ENCODE measurements at regions not wholly inside any gene's neighbourhood (a gene's known extent, or its start where the extent isn't known, plus 50 kb on each side); places are given as distances from the start of the nearest gene placed in this dataset.

- DNase-seq: no peak
Measured at GRCh38 chr12:30827101-30828066, 72.6 kb upstream of the CAPRIN2 start.

DNA sequence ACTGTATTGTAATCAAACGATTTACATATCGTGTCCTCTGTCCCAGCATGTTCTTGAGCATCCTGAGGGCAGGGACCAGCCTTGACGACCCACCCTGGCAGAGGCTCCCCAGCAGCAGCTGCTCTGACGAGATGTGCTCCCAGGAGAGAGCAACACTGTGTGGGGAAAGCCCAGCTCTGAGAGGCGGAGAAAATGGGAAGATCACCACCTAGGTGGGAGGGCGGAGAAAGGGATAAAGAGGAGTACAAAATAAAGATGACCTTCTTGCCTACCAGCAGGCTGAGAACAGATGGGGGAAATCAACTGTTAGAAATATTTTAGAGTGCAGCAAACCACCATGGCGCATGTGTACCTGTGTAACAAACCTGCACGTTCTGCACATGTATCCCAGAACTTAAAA, 71.5 kb upstream of the CAPRIN2 start:
- DNase-seq: no peak

GRCh38 chr12:30825341-30825740, 70.6 kb upstream of the CAPRIN2 start:
- no peak for DNase-seq

DNA sequence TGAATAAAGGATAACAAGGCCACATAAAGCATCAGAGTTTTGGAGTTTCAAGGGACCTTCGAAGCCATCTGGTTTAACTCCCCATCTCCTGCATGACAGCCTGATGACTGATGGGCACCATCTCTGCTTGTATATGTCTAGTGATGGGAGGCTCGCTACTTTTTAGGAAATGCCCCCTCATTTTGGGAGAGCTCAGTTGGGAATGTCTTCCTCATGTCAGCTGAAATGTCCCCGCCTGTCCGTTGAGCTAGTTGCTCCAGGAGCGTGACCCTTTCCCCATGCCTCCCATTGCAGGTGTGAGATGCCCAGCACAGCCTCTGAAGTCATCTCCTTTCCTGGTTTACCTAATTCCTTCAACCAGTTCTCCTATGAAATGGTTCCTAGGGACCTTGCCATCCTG, 69.6 kb upstream of the CAPRIN2 start:
- no peak for DNase-seq

DNA sequence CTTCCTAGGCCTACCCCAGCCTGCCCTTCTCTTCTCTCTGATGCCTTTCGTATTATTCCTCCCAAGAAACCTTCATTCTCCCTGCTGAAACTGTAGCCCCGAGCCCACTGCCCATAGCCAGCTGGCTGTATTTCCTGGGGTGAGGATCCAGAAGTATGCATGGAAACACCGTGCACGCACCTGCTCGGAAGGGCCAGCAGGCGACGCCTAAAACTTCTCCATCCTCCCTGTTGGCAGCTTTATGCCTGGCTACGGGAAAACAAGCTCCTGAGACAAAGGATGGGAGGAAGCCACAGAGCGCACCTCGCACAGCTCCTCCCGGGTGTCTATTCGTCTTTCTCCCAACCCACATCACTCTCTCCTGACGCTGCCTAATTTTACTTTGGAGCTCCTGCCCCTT, 69.0 kb upstream of the CAPRIN2 start:
- DNase-seq: no peak

DNA sequence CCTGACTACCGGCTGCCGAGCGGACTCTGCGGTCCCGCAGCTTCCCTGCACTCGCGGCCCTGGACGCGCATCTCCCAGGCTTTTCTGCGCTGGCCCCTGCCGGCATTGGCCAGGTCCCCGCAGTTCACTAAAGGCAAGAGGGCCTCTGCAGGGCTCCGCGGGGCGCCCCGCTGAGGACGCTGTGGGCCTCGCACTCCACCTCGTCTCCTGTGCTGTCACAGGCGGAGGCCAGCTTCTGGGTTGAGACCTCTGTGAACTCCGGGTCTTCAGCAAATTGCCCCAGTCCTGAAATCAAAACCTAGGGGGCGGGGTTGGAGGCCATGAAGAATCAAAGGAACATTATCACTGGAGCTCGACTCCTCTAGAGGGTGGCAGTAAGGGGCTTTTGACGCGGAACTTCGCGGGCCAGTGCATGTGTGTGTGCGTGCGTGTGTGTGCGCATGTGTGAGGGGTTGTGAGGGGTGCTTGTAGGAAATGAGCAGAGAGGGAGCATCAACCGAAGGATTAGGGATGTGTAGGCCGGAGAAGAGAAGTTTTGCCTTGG, 68.5 kb upstream of the CAPRIN2 start:
- DNase-seq: peak; percentile 38

- DNase-seq: peak; percentile 24
Measured at GRCh38 chr12:30822385-30823155, 67.8 kb upstream of the CAPRIN2 start.

DNA sequence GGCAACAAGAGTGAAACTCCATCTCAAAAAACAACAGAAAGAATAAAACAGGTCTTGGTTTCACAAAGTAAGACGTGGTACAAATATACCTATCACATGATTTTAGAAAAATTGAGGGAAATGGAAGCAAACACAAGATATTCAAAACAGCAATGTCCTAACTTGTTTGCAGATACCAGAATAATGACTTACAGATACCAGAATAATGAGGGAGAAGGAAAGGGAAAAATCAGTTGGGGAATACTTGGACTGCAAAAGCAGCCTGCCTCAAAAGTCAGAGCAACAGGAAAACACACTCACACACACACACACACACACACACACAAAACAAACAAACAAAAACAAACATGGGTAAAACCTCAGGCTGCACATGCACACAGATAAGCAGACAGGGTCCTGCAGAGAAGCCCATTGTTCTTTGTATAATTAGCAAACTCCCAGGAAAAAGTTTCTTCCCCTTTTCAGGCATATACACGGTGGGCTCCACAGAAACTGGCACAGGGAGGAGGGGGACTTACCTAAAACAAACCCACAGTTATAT, 65.7 kb upstream of the CAPRIN2 start:
- no peak for DNase-seq

GRCh38 chr12:30818562-30818961, 63.8 kb upstream of the CAPRIN2 start:
- no peak for DNase-seq

DNA sequence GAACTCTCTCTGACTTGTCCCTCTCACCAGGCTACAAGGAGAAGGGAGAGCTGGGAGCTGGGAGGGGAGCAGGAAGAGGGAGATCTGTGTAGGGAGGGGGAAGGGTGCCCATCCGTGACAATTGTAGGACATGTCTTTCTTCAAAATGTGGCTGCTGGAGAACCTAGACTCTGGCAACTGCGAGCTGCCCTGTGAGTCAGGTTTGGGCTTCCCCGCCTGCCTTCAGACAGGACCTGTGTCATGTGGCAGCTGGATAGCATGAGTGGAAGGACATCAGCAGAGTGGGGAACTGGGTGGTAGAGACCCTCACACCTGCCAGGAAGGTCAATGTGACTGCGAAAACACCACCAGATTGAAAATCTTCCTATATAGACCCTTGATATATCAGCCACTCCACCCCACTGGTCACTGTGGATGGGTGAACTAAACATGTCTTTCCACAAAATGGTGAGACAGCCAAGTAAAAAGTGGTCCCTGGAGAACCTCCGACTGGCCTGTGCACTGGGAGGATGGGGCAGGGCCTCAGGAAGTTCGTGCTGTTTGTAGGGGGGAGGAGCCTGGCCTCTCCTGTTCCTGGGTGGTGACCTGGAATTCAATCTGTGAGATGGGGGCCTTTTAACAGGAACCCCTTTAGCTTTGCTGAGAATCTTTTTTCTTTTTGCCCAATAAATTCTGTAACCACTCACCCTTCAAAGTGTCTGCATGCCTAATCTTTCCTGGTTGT, 62.2 kb upstream of the CAPRIN2 start:
- no peak for DNase-seq

DNA sequence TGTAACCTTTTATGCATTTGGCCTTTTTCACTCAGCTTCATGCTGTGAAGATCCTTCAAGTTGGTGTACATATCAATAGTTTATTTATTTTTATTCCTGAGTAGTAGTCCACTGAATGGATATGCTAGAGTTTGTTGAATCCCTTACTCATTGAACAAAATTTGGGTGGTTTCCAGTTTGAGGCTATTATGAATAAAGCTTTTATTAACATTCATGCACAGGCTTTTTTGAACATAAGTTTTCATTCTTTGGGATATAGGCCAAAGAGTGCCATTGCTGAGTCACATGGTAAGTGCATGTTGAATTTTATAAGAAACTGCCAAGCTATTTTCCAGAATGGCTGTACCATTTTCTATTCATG, 59.5 kb upstream of the CAPRIN2 start:
- DNase-seq: no peak

DNA sequence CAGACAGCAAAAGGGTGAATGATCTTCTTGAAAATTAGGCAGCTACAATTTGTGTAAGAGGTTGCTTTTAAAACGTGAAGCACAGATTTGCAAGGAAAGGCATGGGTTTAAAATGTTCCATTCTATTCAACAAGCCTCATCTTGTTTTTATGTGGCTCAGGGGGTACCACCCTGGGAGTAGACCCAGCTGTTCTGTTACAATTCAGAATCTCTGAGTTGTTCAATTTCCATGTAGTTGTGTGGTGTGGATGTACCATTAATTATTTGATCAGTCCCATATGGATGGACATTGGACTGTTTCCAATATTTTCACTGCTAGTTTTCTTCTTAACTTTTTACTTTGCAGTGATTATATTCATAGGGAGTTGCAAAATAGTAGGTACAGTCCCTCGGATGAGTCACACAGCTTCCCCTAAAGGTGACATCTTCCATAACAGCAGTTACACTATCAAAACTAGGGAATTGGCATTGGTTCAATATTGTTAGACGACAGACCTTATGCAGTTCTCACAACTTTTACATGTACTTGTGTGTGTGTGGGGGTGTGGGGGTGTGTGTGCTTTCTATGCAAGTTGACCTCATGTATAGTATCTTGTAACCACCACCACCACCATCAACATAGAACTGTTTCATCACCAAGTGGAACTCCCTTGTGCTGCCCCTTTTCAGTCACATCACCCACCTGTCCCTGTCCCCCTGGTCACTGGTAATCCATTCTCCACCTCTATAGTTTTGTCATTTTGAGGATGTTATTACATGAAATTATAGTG, 59.0 kb upstream of the CAPRIN2 start:
- no peak for DNase-seq

GRCh38 chr12:30811966-30812365, 57.2 kb upstream of the CAPRIN2 start:
- no peak for DNase-seq

GRCh38 chr12:30810918-30811317, 56.2 kb upstream of the CAPRIN2 start:
- no peak for DNase-seq

- DNase-seq: no peak
Measured at GRCh38 chr12:30807695-30808034, 52.9 kb upstream of the CAPRIN2 start.

- DNase-seq: no peak
Measured at GRCh38 chr12:30806989-30807694, 52.4 kb upstream of the CAPRIN2 start.

- no peak for DNase-seq
Measured at GRCh38 chr12:30805959-30806358, 51.2 kb upstream of the CAPRIN2 start.
